Epithelial cell of proximal tubule (primary cell): ENCODE measurements at regions not wholly inside any gene's neighbourhood (a gene's known extent, or its start where the extent isn't known, plus 50 kb on each side); places are given as distances from the start of the nearest gene placed in this dataset.

ENCODE experiments used
- DNase-seq: peaks from one replicate; pipeline ENCODE4 v3.0.0-alpha.2; 2011; ENCODE audit warnings: low read depth
- H3K4me3 ChIP-seq: 2 replicates; pipeline ENCODE4 v1.5.1; 2011; ENCODE audit warnings: low read depth, mild to moderate bottlenecking, low read length
- CTCF ChIP-seq: conservative IDR thresholded peaks from 2 replicates; pipeline ENCODE4 v1.5.1; 2012; ENCODE audit warnings: low read depth, mild to moderate bottlenecking, low read length

GRCh38 chr4:81287101-81287500 is 72.1 kb upstream of the PRKG2 start:
- no peak overlapping the region for H3K4me3 ChIP-seq
- no peak for DNase-seq
- no peak for TF ChIP-seq CTCF

GRCh38 chr4:81282131-81282530 is 67.1 kb upstream of the PRKG2 start:
- DNase-seq, result no peak
- no peak for TF ChIP-seq CTCF
- no peak overlapping the region for H3K4me3 ChIP-seq

- no peak overlapping the region for H3K4me3 ChIP-seq
- DNase-seq, result no peak
- no peak for TF ChIP-seq CTCF
Observed at GRCh38 chr4:81274460-81274859, 59.4 kb upstream of the PRKG2 start.

GRCh38 chr4:81272671-81273070 is 57.6 kb upstream of the PRKG2 start:
- no peak for DNase-seq
- H3K4me3 ChIP-seq, result no peak overlapping the region
- TF ChIP-seq CTCF, result no peak
